CD4-positive, alpha-beta T cell treated with Interleukin-15 for 4 hours (primary cell): ENCODE measurements at regions not wholly inside any gene's neighbourhood (a gene's known extent, or its start where the extent isn't known, plus 50 kb on each side); places are given as distances from the start of the nearest gene placed in this dataset.
"Not testable (repeated sequence)": the region's sequence is repeated elsewhere in the genome, so short reads cannot be mapped to it uniquely, and the experiment has no call there.

ENCODE experiments used
- DNase-seq: peaks from one replicate; pipeline ENCODE4 v3.0.0-alpha.2; 2020; ENCODE audit warnings: low spot score

GRCh38 chrX:43225626-43226328, 430.3 kb upstream of the MAOA start:
- no peak for DNase-seq

GRCh38 chrX:43238461-43238945, 417.6 kb upstream of the MAOA start:
- no peak for DNase-seq

GRCh38 chrX:43239356-43239755, 416.7 kb upstream of the MAOA start:
- no peak for DNase-seq

- DNase-seq: no peak
These were observed 400.5 kb upstream of the MAOA start for GRCh38 chrX:43255596-43255995.

GRCh38 chrX:43266487-43266886, 389.6 kb upstream of the MAOA start:
- no peak for DNase-seq

- no peak for DNase-seq
These were observed 388.4 kb upstream of the MAOA start for GRCh38 chrX:43267652-43268051.

GRCh38 chrX:43269201-43269600, 386.9 kb upstream of the MAOA start:
- DNase-seq: no peak

- DNase-seq: no peak
These were observed 378.2 kb upstream of the MAOA start for GRCh38 chrX:43277879-43278278.

GRCh38 chrX:43278440-43278839, 377.7 kb upstream of the MAOA start:
- no peak for DNase-seq

- no peak for DNase-seq
These were observed 376.7 kb upstream of the MAOA start for GRCh38 chrX:43279341-43279808.

GRCh38 chrX:43283187-43283586, 372.9 kb upstream of the MAOA start:
- DNase-seq: no peak

GRCh38 chrX:43311625-43312024, 344.5 kb upstream of the MAOA start:
- DNase-seq: not testable (repeated sequence)

- DNase-seq: no peak
These were observed 343.1 kb upstream of the MAOA start for GRCh38 chrX:43313035-43313434.

GRCh38 chrX:43314525-43314924, 341.6 kb upstream of the MAOA start:
- no peak for DNase-seq

- no peak for DNase-seq
These were observed 340.5 kb upstream of the MAOA start for GRCh38 chrX:43315622-43316021.

- no peak for DNase-seq
These were observed 340.0 kb upstream of the MAOA start for GRCh38 chrX:43316146-43316545.

GRCh38 chrX:43317378-43317777, 338.7 kb upstream of the MAOA start:
- no peak for DNase-seq

GRCh38 chrX:43328358-43328946, 327.6 kb upstream of the MAOA start:
- DNase-seq: no peak

GRCh38 chrX:43333543-43333942, 322.6 kb upstream of the MAOA start:
- DNase-seq: no peak

- DNase-seq: no peak
These were observed 310.9 kb upstream of the MAOA start for GRCh38 chrX:43345166-43345565.

GRCh38 chrX:43349363-43349762, 306.7 kb upstream of the MAOA start:
- peak; percentile 39 for DNase-seq

GRCh38 chrX:43350935-43351334, 305.2 kb upstream of the MAOA start:
- DNase-seq: no peak

GRCh38 chrX:43357741-43358140, 298.4 kb upstream of the MAOA start:
- no peak for DNase-seq

- no peak for DNase-seq
These were observed 283.1 kb upstream of the MAOA start for GRCh38 chrX:43373032-43373431.
